Thoracic aorta (tissue), 2 donors: ENCODE measurements at regions not wholly inside any gene's neighbourhood (a gene's known extent, or its start where the extent isn't known, plus 50 kb on each side); places are given as distances from the start of the nearest gene placed in this dataset.

Experiments used
- ATAC-seq: fragments of 150-250 bp; one replicate; pipeline ENCODE4 v1.8.0; 2017; ENCODE audit warnings: low read depth; ENCODE audit not compliant: insufficient number of reproducible peaks, low FRiP score
- DNase-seq: peaks from one replicate; pipeline ENCODE4 v3.0.0-alpha.2; 2020; ENCODE audit warnings: low spot score
- H3K27ac ChIP-seq, 2 donors: fragments of 200-600 bp; sonication (generic); 1 replicate in 1 of 2; 2 replicates in 1 of 2; pipeline ENCODE4 v1.5.1; 2016; ENCODE audit warnings: mild to moderate bottlenecking in 2 of 2, moderate library complexity in 2 of 2
- H3K27me3 ChIP-seq: fragments of 200-600 bp; sonication (generic); replicated peaks from 2 replicates; pipeline ENCODE4 v1.6.0; 2016; ENCODE audit warnings: mild to moderate bottlenecking; ENCODE audit not compliant: insufficient read depth
- H3K36me3 ChIP-seq: fragments of 200-600 bp; sonication (generic); one replicate; pipeline ENCODE4 v1.5.1; 2016
- H3K4me1 ChIP-seq, 2 donors: fragments of 200-600 bp; sonication (generic); 1 replicate in 1 of 2; 2 replicates in 1 of 2; pipeline versions ENCODE4 v1.5.1 to v1.6.0; 2016; ENCODE audit warnings: low read depth in 2 of 2, mild to moderate bottlenecking in 1 of 2; ENCODE audit not compliant: control insufficient read depth in 1 of 2
- H3K4me3 ChIP-seq: fragments of 200-600 bp; sonication (generic); 2 replicates; pipeline ENCODE4 v1.5.1; 2016; ENCODE audit warnings: mild to moderate bottlenecking
- H3K9me3 ChIP-seq: fragments of 200-600 bp; sonication (generic); 2 replicates; pipeline ENCODE4 v1.5.1; 2016
- TF ChIP-seq, protein P1 (sequence below): fragments of 200-600 bp; sonication (generic); IDR thresholded peaks from one replicate; pipeline ENCODE4 v1.5.1; 2019; ENCODE audit warnings: antibody characterized with exemption

DNA sequence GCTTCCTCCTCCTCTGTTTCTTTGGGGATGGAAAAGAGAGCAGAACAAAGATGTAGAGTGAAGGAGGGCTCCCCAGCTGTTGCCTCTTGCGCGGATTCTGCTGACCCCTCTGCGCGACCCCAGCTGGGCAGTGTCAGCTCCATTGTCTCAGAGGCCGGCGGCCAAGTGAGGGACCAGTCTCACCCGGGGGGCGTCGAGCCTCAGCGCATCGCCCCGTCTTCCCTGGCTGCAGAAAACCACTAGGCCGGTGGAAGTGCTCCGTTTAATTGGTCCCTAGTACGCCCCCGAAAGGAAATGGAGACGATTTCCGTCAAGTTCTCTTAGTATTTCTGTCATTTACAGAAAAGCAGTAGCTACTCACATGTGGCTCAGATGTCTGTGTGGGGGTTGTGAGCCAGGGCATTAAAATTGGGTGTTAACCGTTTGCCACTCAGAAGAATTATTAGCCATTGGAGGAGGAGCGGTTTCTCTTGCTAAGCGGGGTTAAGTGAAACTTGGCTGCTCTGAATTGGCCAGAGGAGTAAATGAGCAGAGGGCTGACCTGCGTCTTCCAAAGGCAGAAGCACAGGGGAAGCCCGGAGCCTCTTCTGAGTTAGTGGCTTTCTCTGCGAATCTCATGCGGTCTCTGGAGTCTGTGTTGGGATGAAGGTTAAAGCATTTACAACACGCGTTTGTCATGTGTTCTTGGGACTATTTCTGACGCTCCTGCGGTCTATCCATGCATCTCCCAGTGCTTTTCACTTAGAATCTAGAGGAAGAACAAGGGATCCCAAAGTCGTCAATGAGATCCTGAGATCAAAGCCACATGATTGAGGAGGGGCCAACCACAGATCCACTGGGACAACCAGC is 132.8 kb upstream of the MYO16 start:
- DNase-seq (no peak), ATAC-seq (no peak)
- H3K4me3 ChIP-seq: peak overlapping the region; percentile 35
- H3K36me3 ChIP-seq: no peaks in the 10 kb centered on the region
- H3K9me3 ChIP-seq: no peaks in the 10 kb centered on the region
- TF ChIP-seq, protein P1, sequence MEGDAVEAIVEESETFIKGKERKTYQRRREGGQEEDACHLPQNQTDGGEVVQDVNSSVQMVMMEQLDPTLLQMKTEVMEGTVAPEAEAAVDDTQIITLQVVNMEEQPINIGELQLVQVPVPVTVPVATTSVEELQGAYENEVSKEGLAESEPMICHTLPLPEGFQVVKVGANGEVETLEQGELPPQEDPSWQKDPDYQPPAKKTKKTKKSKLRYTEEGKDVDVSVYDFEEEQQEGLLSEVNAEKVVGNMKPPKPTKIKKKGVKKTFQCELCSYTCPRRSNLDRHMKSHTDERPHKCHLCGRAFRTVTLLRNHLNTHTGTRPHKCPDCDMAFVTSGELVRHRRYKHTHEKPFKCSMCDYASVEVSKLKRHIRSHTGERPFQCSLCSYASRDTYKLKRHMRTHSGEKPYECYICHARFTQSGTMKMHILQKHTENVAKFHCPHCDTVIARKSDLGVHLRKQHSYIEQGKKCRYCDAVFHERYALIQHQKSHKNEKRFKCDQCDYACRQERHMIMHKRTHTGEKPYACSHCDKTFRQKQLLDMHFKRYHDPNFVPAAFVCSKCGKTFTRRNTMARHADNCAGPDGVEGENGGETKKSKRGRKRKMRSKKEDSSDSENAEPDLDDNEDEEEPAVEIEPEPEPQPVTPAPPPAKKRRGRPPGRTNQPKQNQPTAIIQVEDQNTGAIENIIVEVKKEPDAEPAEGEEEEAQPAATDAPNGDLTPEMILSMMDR: no peak
- H3K27me3 ChIP-seq: no peaks in the 10 kb centered on the region
- peaks cover 0 to 11% of the 10 kb centered on the region in 2 donors for H3K4me1 ChIP-seq
- H3K27ac ChIP-seq: no peak overlapping the region

DNA sequence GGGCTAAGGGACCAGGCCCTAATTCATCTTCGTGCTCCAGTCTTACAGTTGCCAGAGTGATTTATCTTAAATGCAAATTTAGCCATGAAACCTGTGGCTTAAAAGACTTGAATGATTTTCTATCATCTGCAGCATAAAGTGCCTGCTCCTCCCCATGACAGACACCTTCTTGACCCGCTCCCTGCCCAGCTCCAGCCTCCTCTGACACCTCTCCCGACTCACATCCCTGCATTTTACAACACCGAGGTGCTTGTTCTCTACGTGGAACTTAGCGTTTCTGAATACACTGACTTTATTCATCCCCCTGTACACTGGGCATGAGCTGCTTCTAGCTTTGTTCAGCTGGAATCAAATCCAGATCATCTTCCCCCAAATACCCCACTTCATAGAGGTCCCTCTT is 128.7 kb upstream of the MYO16 start:
- H3K36me3 ChIP-seq: no peaks in the 10 kb centered on the region
- no peak overlapping the region for H3K4me3 ChIP-seq
- TF ChIP-seq, protein P1: no peak
- H3K27me3 ChIP-seq: no peaks in the 10 kb centered on the region
- ATAC-seq: no peak
- H3K4me1 ChIP-seq: peaks cover 0 to 10% of the 10 kb centered on the region in 2 donors
- H3K27ac ChIP-seq: no peak overlapping the region
- H3K9me3 ChIP-seq: no peaks in the 10 kb centered on the region
- DNase-seq: no peak

DNA sequence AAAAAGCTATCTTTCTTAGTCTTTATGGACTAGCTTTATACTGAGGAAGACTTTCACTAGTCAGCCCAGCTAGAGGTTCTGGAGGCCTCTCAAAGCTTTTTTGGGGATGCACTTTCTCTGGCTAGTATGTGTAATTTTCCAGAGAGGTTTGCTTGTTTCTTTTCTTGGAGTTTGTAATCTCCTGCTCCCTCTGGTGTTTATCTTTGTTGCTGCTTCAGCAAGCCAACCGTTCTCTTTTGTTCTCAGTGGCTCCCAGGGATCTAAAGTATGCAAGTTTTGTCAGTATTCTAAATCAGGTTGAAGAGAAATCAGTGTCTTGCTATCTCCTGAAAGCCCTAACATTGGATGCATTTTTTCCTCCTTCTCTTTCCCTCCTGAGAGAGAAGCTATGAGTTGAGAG is 121.1 kb upstream of the MYO16 start:
- no peak for DNase-seq
- no peaks in the 10 kb centered on the region for H3K27me3 ChIP-seq
- ATAC-seq: no peak
- TF ChIP-seq, protein P1: no peak
- no peak overlapping the region for H3K4me3 ChIP-seq
- H3K9me3 ChIP-seq: no peaks in the 10 kb centered on the region
- H3K36me3 ChIP-seq: no peaks in the 10 kb centered on the region
- no peak overlapping the region for H3K27ac ChIP-seq
- no peaks in the 10 kb centered on the region for H3K4me1 ChIP-seq

DNA sequence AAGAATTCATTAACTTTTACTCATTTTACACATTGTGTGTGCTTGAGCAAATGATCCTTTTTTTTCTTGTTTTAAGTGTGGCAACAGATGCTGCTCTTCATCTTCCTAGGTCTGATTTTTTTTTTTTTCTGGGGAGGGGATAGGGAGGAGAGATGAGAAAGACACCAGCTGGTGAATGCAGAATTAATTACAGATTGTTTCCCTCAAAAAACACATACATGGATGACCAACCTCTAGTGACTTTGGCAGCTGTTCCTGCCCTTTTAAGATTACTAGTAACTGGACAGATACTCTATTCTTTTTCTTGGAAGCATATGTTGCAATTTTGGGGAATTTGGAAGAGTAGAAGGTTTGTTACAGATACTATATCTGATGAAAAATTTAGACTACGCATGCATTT is 103.6 kb upstream of the MYO16 start:
- H3K9me3 ChIP-seq: no peaks in the 10 kb centered on the region
- no peak for DNase-seq
- TF ChIP-seq, protein P1: no peak
- ATAC-seq: no peak
- no peaks in the 10 kb centered on the region for H3K36me3 ChIP-seq
- no peaks in the 10 kb centered on the region for H3K27me3 ChIP-seq
- no peak overlapping the region for H3K27ac ChIP-seq
- no peaks in the 10 kb centered on the region for H3K4me1 ChIP-seq
- no peak overlapping the region for H3K4me3 ChIP-seq

DNA sequence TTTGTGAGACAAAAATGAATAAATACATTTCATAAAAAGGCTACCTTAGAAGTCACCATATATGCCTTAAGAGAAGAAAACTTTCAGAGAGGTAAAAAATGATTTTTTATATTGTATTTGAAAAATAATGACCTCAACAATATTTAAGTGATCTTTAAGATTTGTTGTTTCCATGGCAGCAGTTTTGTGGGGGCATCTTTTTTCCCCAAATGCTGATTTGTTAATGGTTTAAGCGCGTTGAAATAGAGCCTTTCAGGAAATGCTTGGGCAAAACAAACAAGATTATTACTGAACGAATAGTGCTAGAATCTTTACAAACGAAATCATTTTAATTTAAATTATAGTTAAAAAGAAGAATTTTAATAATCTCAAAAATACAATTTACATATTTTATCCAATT is 103.1 kb upstream of the MYO16 start:
- Histone ChIP-seq H3K4me1 (no peaks in the 10 kb centered on the region), H3K4me3 (no peak overlapping the region), H3K36me3 (no peaks in the 10 kb centered on the region), H3K27me3 (no peaks in the 10 kb centered on the region), H3K27ac (no peak overlapping the region), H3K9me3 (no peaks in the 10 kb centered on the region)
- TF ChIP-seq, protein P1: no peak
- ATAC-seq (no peak), DNase-seq (no peak)
